Right lobe of liver (tissue), 4 donors: ENCODE measurements at regions not wholly inside any gene's neighbourhood (a gene's known extent, or its start where the extent isn't known, plus 50 kb on each side); places are given as distances from the start of the nearest gene placed in this dataset.

Experiments used
- POLR2A ChIP-seq: fragments of 450-650 bp; IDR thresholded peaks from one replicate; pipeline ENCODE4 v1.6.1; 2017; ENCODE audit warnings: antibody characterized with exemption, mild to moderate bottlenecking
- TF ChIP-seq, protein P1 (sequence below), 4 donors: fragments of 200-600 bp in 3 of 4; fragments of 450-650 bp in 1 of 4; IDR thresholded peaks; one replicate each; pipeline versions ENCODE4 v1.5.1 to v1.8.0; 2016 to 2022; ENCODE audit warnings: antibody characterized with exemption in 4 of 4, mild to moderate bottlenecking in 2 of 4
- donor health status: DM: no; HTN: no; CAD: no.
- donor health status: DM: no; HTN: no; CAD: no.
- donor health status: DM: no; HTN: yes; CAD: no.

DNA sequence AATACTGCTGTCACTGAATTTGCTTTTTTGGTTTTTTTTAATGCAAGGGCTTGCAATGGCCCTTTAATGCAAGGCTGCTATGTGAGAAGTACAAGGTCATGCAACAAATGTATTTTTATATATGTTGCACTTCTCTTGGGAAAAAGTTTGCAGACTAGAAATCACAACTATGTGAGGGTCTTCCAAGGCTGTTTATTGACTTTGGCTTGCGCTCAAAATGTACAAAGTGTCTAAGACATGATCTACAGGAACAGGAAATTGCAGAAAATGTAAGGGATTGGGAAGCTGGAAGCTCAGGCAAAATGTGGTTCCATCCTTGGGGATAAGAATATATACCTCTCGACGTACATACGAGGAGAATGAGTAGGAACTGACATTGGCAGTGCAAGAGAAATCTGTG lies 92.2 kb upstream of the F13A1 start:
- TF ChIP-seq POLR2A, result no peak
- TF ChIP-seq, protein P1, sequence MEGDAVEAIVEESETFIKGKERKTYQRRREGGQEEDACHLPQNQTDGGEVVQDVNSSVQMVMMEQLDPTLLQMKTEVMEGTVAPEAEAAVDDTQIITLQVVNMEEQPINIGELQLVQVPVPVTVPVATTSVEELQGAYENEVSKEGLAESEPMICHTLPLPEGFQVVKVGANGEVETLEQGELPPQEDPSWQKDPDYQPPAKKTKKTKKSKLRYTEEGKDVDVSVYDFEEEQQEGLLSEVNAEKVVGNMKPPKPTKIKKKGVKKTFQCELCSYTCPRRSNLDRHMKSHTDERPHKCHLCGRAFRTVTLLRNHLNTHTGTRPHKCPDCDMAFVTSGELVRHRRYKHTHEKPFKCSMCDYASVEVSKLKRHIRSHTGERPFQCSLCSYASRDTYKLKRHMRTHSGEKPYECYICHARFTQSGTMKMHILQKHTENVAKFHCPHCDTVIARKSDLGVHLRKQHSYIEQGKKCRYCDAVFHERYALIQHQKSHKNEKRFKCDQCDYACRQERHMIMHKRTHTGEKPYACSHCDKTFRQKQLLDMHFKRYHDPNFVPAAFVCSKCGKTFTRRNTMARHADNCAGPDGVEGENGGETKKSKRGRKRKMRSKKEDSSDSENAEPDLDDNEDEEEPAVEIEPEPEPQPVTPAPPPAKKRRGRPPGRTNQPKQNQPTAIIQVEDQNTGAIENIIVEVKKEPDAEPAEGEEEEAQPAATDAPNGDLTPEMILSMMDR (IDR thresholded peaks at IDR 0.05), result no peak
